Hepatocyte (in vitro differentiated cells): ENCODE measurements at regions not wholly inside any gene's neighbourhood (a gene's known extent, or its start where the extent isn't known, plus 50 kb on each side); places are given as distances from the start of the nearest gene placed in this dataset.

Experiments used
- EZH2 ChIP-seq: fragments of 200-600 bp; sonication (generic); IDR thresholded peaks from 2 replicates; pipeline ENCODE4 v1.6.1; 2016; ENCODE audit warnings: antibody characterized with exemption, mild to moderate bottlenecking, borderline replicate concordance
- TF ChIP-seq, protein P1 (sequence below): fragments of 200-600 bp; sonication (generic); IDR thresholded peaks from 2 replicates; pipeline ENCODE4 v1.5.1; 2016; ENCODE audit warnings: antibody characterized with exemption, mild to moderate bottlenecking; ENCODE audit not compliant: poor library complexity

DNA sequence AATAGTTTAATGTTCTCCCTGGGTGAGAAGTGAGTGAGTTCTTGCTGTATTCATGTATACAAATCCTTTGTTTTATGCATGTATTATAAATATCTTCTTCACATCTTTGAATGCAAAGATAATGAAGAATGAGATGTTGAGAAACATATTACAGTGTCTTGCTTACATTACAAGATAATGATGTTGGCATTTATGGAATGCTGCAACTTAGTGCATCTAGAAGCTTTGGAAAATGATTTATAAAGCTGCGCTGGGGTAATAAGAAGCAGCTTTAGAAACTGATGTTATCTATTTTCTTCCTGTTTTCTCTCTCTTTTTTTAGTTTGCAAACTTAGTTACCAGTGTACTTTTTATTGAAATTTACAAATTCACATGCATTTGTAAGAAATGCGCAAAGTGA, 673.4 kb downstream of the KCTD16 start:
- TF ChIP-seq, protein P1, sequence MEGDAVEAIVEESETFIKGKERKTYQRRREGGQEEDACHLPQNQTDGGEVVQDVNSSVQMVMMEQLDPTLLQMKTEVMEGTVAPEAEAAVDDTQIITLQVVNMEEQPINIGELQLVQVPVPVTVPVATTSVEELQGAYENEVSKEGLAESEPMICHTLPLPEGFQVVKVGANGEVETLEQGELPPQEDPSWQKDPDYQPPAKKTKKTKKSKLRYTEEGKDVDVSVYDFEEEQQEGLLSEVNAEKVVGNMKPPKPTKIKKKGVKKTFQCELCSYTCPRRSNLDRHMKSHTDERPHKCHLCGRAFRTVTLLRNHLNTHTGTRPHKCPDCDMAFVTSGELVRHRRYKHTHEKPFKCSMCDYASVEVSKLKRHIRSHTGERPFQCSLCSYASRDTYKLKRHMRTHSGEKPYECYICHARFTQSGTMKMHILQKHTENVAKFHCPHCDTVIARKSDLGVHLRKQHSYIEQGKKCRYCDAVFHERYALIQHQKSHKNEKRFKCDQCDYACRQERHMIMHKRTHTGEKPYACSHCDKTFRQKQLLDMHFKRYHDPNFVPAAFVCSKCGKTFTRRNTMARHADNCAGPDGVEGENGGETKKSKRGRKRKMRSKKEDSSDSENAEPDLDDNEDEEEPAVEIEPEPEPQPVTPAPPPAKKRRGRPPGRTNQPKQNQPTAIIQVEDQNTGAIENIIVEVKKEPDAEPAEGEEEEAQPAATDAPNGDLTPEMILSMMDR = no peak
- no peak for TF ChIP-seq EZH2
